Left kidney (tissue), 1 donor: ENCODE measurements at regions not wholly inside any gene's neighbourhood (a gene's known extent, or its start where the extent isn't known, plus 50 kb on each side); places are given as distances from the start of the nearest gene placed in this dataset.

Experiments used
- DNase-seq: peaks from one replicate; pipeline ENCODE4 v3.0.0-alpha.2; 2013

DNA sequence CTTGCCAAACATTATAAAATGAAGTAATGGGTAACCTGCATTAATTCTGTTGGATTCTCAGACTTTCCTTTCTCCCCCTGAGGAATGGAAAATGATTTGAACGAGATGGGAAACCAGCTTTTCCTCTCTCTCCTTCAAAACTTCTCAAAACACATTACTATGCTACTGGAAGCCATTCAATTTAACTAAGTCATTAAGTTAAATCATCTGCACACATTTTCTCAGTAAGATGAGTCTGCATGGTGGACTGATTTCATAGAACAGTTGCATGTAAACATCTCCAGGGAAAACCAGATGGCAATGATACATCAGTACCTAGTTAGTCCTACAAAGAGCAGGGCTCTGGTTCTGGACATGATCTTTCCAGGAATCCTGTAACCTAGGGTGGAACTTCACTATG lies 59.9 kb downstream of the BMP4 start:
- DNase-seq: no peak

GRCh38 chr14:53894456-53894855 lies 62.2 kb downstream of the BMP4 start:
- DNase-seq: no peak

GRCh38 chr14:53893374-53893773 lies 63.3 kb downstream of the BMP4 start:
- DNase-seq: no peak

DNA sequence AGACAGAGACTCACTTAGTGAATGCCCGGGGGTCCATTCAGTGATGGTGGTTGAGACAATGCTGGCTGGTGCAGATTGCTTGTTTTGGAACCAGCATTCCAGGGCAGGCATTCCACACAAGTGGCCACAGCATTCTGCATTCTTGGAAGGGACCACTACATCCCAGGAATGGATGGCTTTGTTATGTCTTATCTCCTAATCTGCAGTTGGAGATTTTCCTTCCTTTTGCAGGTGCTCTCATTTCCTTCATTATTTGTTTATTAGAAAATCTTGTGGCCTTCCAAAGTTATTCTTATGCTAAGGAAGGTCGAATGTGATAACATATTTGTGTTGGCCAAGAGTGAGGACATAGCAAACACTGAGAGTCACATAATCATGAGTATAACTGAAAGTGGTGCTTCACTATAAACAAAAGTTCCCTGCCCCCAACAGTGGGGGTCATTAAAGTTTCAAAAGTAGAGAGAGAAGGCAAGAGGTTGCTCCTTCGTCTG lies 66.0 kb downstream of the BMP4 start:
- no peak for DNase-seq

DNA sequence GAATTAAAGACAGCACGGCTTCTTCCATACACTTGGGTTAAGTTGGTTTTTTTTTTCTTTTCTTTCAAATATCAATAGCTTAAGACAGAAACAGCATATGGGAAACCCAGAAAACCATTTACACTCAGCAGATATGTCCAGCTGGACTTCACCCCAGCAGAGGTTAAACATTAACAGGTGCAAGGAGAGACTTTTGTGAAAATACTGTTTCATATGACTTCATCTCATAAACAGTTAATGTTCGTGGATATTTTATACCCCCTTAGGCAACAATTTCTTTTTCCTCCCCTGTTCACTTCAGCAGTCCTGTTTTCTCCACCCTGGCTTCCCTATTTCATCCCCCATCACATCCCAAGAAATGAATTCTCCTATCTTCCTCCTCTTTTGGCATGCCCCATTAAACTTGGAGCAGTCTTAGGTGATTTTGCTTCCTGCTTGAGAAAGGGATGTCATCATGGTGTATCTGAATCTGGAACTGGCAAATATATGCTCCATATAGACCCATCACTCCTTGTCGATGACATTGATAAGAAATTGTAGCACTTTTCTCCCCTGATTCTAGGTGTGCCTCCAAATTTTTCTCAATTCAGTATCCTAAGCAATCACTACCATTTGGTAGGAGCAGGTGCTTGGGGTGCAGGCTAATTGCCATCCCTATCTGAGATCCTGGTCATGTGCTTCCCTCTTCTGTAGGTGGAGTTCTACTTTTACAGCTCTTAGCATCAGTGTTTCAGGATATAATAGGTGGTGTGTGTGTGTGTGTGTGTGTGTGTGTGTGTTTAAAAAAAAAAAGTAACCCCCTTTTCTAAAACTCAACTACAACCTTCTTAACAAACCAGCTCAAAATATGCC lies 67.9 kb downstream of the BMP4 start:
- no peak for DNase-seq

- no peak for DNase-seq
Observed at GRCh38 chr14:53885136-53885640, 71.4 kb downstream of the BMP4 start.

- no peak for DNase-seq
Observed at GRCh38 chr14:53884601-53885000, 72.0 kb downstream of the BMP4 start.

GRCh38 chr14:53883739-53884138 lies 72.9 kb downstream of the BMP4 start:
- DNase-seq: no peak

DNA sequence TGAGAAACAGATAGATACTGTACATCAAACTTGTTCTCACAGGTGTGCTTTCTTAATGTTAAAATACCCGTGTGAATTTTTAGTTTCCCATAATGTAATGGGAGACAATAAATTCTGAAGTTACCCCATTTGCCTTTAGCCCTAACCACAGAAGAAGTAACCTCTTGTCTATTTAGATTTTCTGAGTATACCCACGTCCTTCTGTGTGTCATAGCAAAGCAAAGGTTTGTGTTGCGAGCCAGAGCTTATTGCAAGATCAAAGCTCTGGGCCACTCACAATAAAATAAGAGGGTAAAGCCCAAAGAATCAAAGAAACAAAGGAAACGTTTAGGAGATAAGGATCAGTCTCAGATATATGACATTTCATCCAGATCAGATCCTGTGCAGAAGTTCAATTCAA lies 73.9 kb downstream of the BMP4 start:
- no peak for DNase-seq

- no peak for DNase-seq
Observed at GRCh38 chr14:53881921-53882320, 74.7 kb downstream of the BMP4 start.

DNA sequence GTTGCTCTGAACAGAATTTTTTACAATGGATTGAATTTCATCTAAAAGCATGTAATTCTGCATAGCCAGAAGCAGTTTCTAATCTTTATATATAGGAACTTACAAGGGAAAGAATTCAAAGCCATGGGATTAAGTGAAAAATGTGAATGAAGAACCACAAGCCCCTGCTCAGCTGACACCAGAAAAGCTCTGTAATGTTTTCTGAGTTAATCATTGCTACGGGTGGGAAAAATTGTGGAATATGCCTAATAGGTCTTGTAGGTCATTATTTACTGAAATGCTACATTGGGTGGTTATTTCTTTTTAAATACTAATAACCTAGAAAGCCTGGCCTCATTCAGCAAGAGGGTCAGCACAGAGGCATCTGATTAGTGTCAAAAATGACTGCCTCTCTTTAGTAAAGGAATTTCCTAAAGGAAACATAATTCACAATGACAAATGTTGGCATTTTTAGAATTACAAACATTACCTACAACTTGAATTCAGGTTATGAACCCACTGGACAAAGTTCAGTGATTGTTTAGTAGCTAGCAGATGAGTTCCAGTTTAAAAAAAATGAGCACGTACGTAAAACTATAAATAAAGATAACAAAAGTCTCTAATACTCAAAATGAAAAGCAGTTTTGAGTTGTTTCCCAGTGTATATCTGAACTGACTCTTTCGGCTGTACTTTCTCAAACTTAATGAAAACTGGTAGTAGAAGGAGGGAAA lies 75.3 kb downstream of the BMP4 start:
- no peak for DNase-seq

DNA sequence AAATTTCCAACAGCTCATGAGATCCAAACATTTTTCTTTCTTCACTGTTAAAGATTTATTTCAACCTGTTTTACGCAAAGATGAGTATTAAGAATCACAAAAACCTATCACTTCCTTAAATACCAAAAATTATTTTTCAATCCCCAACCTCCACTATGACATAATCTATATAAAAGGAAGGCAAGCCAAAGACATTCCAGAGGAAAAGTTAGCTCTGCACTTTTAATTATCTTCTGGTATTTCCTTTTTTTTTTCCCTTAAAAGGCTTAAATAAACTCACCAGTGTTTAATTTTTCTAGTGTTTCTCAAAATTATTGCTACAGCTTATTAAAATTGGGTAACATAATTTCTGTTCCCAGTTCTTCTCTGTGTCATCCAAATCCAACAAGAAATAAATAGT lies 75.9 kb downstream of the BMP4 start:
- no peak for DNase-seq

DNA sequence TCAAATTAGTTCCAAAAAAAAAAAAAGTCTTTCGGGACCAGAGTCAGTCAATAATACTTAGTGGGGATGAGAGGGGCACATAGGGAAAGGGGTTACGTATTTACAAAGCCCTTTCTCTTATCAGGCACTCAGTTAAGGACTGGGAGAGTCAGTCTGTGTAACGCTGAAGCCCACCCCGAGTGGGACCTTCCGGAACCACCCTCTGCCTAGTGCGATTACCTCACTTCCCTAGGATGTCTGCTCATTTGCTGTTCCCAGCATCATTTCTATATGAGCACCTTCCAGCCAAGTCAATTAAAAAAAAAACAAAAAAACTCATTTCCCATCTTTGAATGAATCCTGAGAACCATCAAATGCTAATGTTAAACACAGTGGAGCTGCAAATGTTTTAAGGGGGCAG lies 76.9 kb downstream of the BMP4 start:
- DNase-seq: no peak

DNA sequence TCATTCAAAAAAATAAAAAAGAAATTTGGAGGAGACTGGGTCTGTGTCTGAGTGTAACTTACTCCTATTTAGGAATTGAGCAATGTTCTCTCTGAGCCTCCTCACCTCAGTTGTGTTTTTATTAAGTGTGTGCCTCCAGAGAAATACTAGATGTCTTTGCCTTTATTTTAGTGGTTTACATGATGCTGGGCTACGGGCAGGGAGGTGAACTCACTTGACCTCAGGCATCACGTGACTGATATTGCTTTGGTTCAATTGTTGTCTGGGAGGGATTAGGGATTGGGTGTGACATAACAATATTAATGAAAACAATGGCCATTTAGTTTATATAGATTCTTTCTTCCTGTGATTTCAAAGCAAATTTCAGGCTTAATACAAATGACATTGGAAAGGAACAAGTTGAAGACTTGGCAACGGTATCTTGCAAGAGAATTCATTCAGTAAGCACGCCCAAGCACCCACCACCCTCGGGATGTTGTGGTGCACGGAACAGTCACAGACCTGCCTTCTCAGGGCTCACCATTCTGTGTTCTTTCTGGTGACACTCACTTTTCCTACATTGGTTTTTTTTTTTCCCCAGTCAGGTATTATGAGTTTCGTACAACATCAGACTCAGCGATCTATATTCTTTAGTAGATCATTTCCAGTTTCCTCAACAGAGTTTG lies 77.5 kb downstream of the BMP4 start:
- DNase-seq: no peak

DNA sequence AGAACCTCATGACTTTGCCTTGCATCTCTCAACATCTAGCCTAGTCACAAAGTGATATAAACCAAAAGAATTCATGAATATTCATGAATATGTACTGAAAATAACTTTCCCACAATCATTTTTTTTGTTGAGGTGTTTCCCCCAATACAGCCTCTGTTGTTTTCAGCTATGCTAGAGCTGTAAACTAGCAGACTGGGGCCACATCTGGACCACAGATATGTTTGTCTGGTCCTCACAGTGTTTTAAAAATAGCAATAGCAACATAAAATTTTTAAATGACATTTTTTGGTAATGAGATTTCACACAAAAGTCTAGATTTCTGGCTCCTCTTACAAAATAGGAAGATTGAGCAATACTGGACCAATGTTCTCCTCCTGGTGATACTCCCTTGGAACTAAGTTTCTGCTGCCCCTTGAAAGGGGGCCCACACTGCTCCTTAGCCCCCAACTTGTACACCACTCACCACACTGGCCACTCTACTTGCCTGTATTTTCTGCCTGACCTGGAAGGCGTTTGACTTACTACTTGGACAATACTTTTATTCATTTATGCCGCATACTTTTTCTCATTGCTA lies 81.2 kb downstream of the BMP4 start:
- no peak for DNase-seq

GRCh38 chr14:53874704-53875103 lies 81.9 kb downstream of the BMP4 start:
- no peak for DNase-seq

DNA sequence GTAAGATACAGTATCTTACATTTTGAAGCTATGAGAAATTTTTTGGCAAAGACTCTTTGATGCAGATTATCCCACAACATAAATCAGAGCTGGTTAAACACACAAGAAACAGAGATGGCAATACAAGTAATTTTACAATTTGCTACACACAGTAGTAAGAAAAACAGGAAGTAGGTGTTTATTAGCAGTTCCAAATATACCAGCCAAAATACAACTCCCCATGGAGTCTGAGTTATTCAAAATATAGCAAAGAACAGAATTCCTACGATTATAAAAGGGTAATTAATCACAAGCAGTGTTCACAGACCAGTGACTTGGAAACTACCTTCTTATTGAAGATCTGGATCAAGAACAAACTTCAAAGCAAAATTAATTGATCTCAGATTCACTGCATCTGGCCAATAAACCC lies 83.9 kb downstream of the BMP4 start:
- no peak for DNase-seq

GRCh38 chr14:53871951-53872350 lies 84.7 kb downstream of the BMP4 start:
- DNase-seq: no peak

DNA sequence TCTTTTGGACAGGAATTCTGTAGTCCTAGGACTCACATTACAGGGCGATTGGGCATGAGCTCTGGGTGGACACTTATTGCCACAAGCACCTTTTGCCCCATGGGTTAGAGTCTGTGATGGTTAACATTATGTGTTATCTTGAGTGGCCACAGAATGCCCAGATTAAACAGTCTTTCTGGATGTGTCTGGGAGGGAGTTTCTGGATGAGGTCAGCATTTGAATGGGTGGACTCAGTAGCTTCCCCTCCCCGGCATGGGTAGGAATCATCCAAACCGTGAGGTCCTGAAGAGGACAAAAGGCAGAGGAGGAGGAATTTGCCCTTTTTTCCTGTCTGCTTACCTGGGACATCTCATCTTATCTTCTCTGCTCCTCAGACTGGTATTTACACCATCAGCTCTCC lies 85.6 kb downstream of the BMP4 start:
- no peak for DNase-seq

DNA sequence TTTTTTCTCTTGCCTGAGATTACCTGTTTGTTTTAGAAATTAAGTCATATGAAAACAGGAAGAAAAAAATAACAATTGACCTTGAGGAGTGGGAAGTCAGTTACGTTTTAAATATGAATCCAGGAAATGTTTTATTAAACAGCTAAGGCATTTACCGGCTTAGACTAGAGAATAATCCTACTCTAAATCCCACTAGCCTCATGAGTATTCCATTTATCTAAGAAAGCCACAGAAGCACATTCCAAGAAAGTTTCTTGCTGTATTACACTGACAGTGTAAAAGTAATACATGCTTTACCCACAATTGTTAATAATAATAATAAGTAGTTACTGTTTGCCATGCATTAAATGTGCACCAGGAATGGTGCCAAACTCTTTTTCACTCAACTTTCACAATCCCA lies 90.9 kb downstream of the BMP4 start:
- no peak for DNase-seq

GRCh38 chr14:53861781-53862180 lies 94.8 kb downstream of the BMP4 start:
- DNase-seq: no peak

DNA sequence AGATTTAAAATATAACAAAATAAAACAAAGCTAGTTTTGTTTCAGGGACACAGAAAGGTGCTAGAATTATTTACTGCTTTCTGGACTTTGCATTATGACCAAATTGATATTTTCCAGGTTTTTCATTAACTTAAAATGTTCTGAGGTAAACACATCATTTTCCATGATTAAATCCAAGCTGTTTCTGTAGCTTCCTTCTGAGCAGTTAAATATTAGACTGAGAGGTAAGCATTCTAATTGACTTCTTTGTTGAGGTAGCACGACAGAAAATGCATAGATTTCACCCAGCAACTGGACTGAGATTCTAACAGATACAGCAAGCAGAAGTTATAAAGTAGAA lies 98.3 kb downstream of the BMP4 start:
- DNase-seq: no peak
